ENCODE measurements at regions not wholly inside any gene's neighbourhood (a gene's known extent, or its start where the extent isn't known, plus 50 kb on each side); places are given as distances from the start of the nearest gene placed in this dataset.
"Not testable (repeated sequence)": the region's sequence is repeated elsewhere in the genome, so short reads cannot be mapped to it uniquely, and the experiment has no call there.

- POLR2A ChIA-PET; H3K4me2 ChIP-seq (ENCODE audit: low read length); ATAC-seq; H3K9me3 ChIP-seq (ENCODE audit: control insufficient read depth in 1 of 2, insufficient read depth in 1 of 2, low read depth in 1 of 2, low read length in 2 of 2); H3K27ac ChIP-seq (ENCODE audit: low read depth, low read length); H3K36me3 ChIP-seq (ENCODE audit: control insufficient read depth in 1 of 2, insufficient read depth in 2 of 2, low read length in 2 of 2); RAD21 ChIA-PET (ENCODE audit: low non-redundant PET in 1 of 2, low total read pairs in 2 of 2, uncharacterized antibody in 2 of 2, unreplicated experiment in 2 of 2); H3K9me2 ChIP-seq (ENCODE audit: insufficient read depth); H3K79me2 ChIP-seq (ENCODE audit: insufficient read depth, low read length); DNase-seq (ENCODE audit: low read depth, low spot score); H3K4me3 ChIP-seq (replicated peaks in 1 of 2; ENCODE audit: low read depth in 1 of 2, low read length in 2 of 2); H2AFZ ChIP-seq (ENCODE audit: low read depth, low read length, poor library complexity, severe bottlenecking); H4K20me1 ChIP-seq (ENCODE audit: insufficient read depth); H3K4me1 ChIP-seq (ENCODE audit: control insufficient read depth in 1 of 2, insufficient read depth in 2 of 2, low read length in 2 of 2); CTCF ChIA-PET; BruUV-seq (replicated peaks); H3K9ac ChIP-seq (ENCODE audit: low read length); H3K27me3 ChIP-seq (ENCODE audit: insufficient read depth, low read length); intact Hi-C loops (cut with micrococcal nuclease): not testable (repeated sequence)
Observed at GRCh38 chr5:100013305-100013704, 521.9 kb upstream of the FAM174A start.

GRCh38 chr5:100011160-100011559 lies 524.0 kb upstream of the FAM174A start:
- ATAC-seq, result not testable (repeated sequence)

GRCh38 chr5:100004969-100005368 lies 530.2 kb upstream of the FAM174A start:
- Histone ChIP-seq H3K27me3 (ENCODE audit: insufficient read depth, low read length) (no peaks in the 10 kb centered on the region), H3K4me2 (ENCODE audit: low read length) (no peak overlapping the region), H3K27ac (ENCODE audit: low read depth, low read length) (no peak overlapping the region), H4K20me1 (ENCODE audit: insufficient read depth) (no peaks in the 10 kb centered on the region), H2AFZ (ENCODE audit: low read depth, low read length, poor library complexity, severe bottlenecking) (no peak overlapping the region), H3K9me3 (ENCODE audit: control insufficient read depth in 1 of 2, insufficient read depth in 1 of 2, low read depth in 1 of 2, low read length in 2 of 2) (no peaks in the 10 kb centered on the region), H3K9me2 (ENCODE audit: insufficient read depth) (no peaks in the 10 kb centered on the region), H3K9ac (ENCODE audit: low read length) (no peak overlapping the region), H3K4me3 (replicated peaks in 1 of 2; ENCODE audit: low read depth in 1 of 2, low read length in 2 of 2) (no peak overlapping the region), H3K36me3 (ENCODE audit: control insufficient read depth in 1 of 2, insufficient read depth in 2 of 2, low read length in 2 of 2) (no peaks in the 10 kb centered on the region), H3K79me2 (ENCODE audit: insufficient read depth, low read length) (no peaks in the 10 kb centered on the region), H3K4me1 (ENCODE audit: control insufficient read depth in 1 of 2, insufficient read depth in 2 of 2, low read length in 2 of 2) (no peaks in the 10 kb centered on the region)
- ATAC-seq (no peak), DNase-seq (ENCODE audit: low read depth, low spot score) (no peak)
- intact Hi-C loops (cut with micrococcal nuclease), result no loop called here
- POLR2A ChIA-PET, result no interaction called here
- BruUV-seq (replicated peaks), result no TSS peak
- CTCF ChIA-PET, result no interaction called here
- TF ChIP-seq FOSL1 (IDR thresholded peaks at IDR 0.05; ENCODE audit: low read depth) (no peak), YY1 (IDR thresholded peaks at IDR 0.05; ENCODE audit: extremely low read depth, insufficient replicate concordance, low read depth, low read length) (no peak), EZH2 (IDR thresholded peaks at IDR 0.05) (no peak), MAX (IDR thresholded peaks at IDR 0.05) (no peak)
- RAD21 ChIA-PET (ENCODE audit: low non-redundant PET in 1 of 2, low total read pairs in 2 of 2, uncharacterized antibody in 2 of 2, unreplicated experiment in 2 of 2), result no interaction called here

More at GRCh38 chr5:100011160-100011559, 524.0 kb upstream of the FAM174A start:
- DNase-seq (ENCODE audit: low read depth, low spot score); POLR2A ChIA-PET; H2AFZ ChIP-seq (ENCODE audit: low read depth, low read length, poor library complexity, severe bottlenecking); H3K4me1 ChIP-seq (ENCODE audit: control insufficient read depth in 1 of 2, insufficient read depth in 2 of 2, low read length in 2 of 2); H3K4me3 ChIP-seq (replicated peaks in 1 of 2; ENCODE audit: low read depth in 1 of 2, low read length in 2 of 2); H3K27ac ChIP-seq (ENCODE audit: low read depth, low read length); H3K27me3 ChIP-seq (ENCODE audit: insufficient read depth, low read length); CTCF ChIA-PET; RAD21 ChIA-PET (ENCODE audit: low non-redundant PET in 1 of 2, low total read pairs in 2 of 2, uncharacterized antibody in 2 of 2, unreplicated experiment in 2 of 2); H4K20me1 ChIP-seq (ENCODE audit: insufficient read depth); intact Hi-C loops (cut with micrococcal nuclease); H3K9me3 ChIP-seq (ENCODE audit: control insufficient read depth in 1 of 2, insufficient read depth in 1 of 2, low read depth in 1 of 2, low read length in 2 of 2); H3K9ac ChIP-seq (ENCODE audit: low read length); H3K9me2 ChIP-seq (ENCODE audit: insufficient read depth); BruUV-seq (replicated peaks); H3K79me2 ChIP-seq (ENCODE audit: insufficient read depth, low read length); H3K4me2 ChIP-seq (ENCODE audit: low read length); H3K36me3 ChIP-seq (ENCODE audit: control insufficient read depth in 1 of 2, insufficient read depth in 2 of 2, low read length in 2 of 2): not testable (repeated sequence)
